ENCODE measurements at regions not wholly inside any gene's neighbourhood (a gene's known extent, or its start where the extent isn't known, plus 50 kb on each side); places are given as distances from the start of the nearest gene placed in this dataset.

DNA sequence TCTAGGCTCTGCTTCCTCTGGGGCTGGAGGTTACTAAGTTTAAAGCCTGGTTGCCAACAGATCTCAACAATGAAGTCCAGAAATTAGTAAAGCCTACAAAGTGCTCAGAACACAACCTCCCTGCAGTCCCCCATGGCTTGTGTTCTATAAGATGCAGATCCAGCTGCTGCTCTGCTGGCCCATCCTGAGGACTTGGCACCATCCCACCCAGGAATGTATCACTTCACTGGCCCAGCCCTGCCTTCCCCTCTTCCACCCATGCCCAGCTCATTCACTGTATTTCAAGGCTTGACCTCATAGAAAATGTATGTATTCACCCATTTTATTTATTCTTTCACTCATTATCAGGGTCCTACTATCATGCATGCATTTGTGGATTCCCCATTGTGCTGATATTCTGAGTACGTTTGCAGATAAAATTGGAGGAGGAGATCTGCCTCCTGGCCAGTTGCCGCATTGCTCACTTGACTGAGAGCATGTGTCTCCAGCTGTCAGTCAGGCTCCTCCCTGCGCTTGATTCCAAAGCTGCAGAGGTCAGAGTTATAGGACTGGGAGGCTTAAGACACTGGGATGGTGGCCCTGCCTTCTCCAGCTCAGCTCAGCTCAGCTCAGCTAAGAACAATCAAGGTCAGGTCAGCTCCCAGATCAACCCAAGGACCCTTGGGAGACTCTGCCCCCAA is 104.8 kb downstream of the MAFB start:
- Histone ChIP-seq H3F3A (ENCODE audit: insufficient read depth) (no peaks in the 10 kb centered on the region), H3K9ac (no peak overlapping the region), H3K4me1 (ENCODE audit: insufficient read depth) (no peaks in the 10 kb centered on the region), H3K36me3 (ENCODE audit: low read depth) (no peaks in the 10 kb centered on the region), H3K4me2 (ENCODE audit: unreplicated experiment) (no peak overlapping the region), H3K9me3 (ENCODE audit: low read depth) (no peaks in the 10 kb centered on the region), H4K20me1 (ENCODE audit: insufficient read depth) (no peaks in the 10 kb centered on the region), H2AFZ (no peak overlapping the region), H3K4me3 (no peak overlapping the region), H3K27ac (no peak overlapping the region), H3K27me3 (replicated peaks; ENCODE audit: insufficient read depth) (peaks cover 22% of the 10 kb centered on the region), H3K9me2 (ENCODE audit: insufficient read depth) (no peaks in the 10 kb centered on the region), H3K79me2 (ENCODE audit: insufficient read depth) (no peaks in the 10 kb centered on the region)
- WGBS, 2 experiments (ENCODE audit: low coverage in 1 of 2, low lambda C conversion rate in 2 of 2, missing lambda C conversion rate in 2 of 2) = 6 to 8% methylated on average over 3 of the region's 3 CpGs
- no peak for TF ChIP-seq EZH2phosphoT487 (IDR thresholded peaks at IDR 0.05; ENCODE audit: insufficient read depth, low read depth)
- no peak for TF ChIP-seq EZH2 (IDR thresholded peaks at IDR 0.05; ENCODE audit: insufficient read depth, poor library complexity, severe bottlenecking)
- no peak for DNase-seq
- in situ Hi-C loops (cut with MboI) = no loop called here

DNA sequence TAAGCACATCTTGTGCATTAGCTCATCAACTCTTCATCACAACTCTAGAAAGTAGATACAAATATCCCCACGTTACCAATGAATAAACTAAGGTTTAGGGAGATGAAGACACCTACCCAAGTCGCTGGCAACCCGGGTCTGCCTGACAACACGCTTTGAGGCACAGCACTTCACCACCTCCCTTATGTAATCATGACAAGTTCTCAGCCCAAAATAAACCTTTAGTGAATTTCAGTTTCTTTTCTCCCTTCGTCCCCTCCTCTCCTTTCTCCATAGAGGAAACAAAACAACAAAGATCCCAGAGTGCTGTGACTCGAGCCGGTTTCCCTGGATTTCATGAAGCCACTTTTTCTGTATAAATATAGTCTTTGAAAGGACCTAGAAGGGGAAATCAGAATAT is 105.4 kb downstream of the MAFB start:
- in situ Hi-C loops (cut with MboI) = no loop called here
- Histone ChIP-seq H3K4me2 (ENCODE audit: unreplicated experiment) (no peak overlapping the region), H3K27ac (no peak overlapping the region), H3K4me1 (ENCODE audit: insufficient read depth) (no peaks in the 10 kb centered on the region), H3K79me2 (ENCODE audit: insufficient read depth) (no peaks in the 10 kb centered on the region), H3K27me3 (replicated peaks; ENCODE audit: insufficient read depth) (peaks cover 16% of the 10 kb centered on the region), H4K20me1 (ENCODE audit: insufficient read depth) (no peaks in the 10 kb centered on the region), H3K9me2 (ENCODE audit: insufficient read depth) (no peaks in the 10 kb centered on the region), H3K36me3 (ENCODE audit: low read depth) (no peaks in the 10 kb centered on the region), H3K9ac (no peak overlapping the region), H2AFZ (no peak overlapping the region), H3K9me3 (ENCODE audit: low read depth) (no peaks in the 10 kb centered on the region), H3K4me3 (no peak overlapping the region), H3F3A (ENCODE audit: insufficient read depth) (no peaks in the 10 kb centered on the region)
- DNase-seq = no peak
- TF ChIP-seq EZH2 (IDR thresholded peaks at IDR 0.05; ENCODE audit: insufficient read depth, poor library complexity, severe bottlenecking) (no peak), EZH2phosphoT487 (IDR thresholded peaks at IDR 0.05; ENCODE audit: insufficient read depth, low read depth) (no peak)
- WGBS, 2 experiments (ENCODE audit: low coverage in 1 of 2, low lambda C conversion rate in 2 of 2, missing lambda C conversion rate in 2 of 2) = 51 to 52% methylated on average over 7 of the region's 7 CpGs

DNA sequence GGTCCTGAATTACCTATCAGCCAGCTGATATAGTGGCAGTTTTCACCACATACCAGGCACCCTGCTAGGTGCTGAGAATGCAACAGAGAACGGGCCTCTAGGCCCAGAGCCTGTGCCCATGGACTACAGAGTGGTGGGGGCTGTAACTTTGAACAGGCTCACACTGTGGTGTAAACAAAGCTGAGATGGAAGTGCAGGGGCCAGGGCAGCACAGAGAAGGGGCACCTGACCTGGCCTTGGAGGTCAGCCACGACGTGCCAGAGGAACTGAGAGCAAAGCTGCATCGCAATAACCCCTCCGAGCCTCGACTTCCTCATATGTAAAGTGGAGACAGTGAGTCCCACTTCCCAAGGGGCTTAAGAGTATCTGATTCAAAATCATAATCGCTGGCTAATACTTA is 105.8 kb downstream of the MAFB start:
- no peak overlapping the region for H3K9ac ChIP-seq
- no peak overlapping the region for H3K27ac ChIP-seq
- H3K4me3 ChIP-seq = no peak overlapping the region
- WGBS, 2 experiments (ENCODE audit: low coverage in 1 of 2, low lambda C conversion rate in 2 of 2, missing lambda C conversion rate in 2 of 2) = 65 to 73% methylated on average over 7 of the region's 7 CpGs
- H3K79me2 ChIP-seq (ENCODE audit: insufficient read depth) = no peaks in the 10 kb centered on the region
- no peak for DNase-seq
- no peaks in the 10 kb centered on the region for H3K4me1 ChIP-seq (ENCODE audit: insufficient read depth)
- in situ Hi-C loops (cut with MboI) = no loop called here
- no peaks in the 10 kb centered on the region for H3K9me2 ChIP-seq (ENCODE audit: insufficient read depth)
- no peaks in the 10 kb centered on the region for H3K36me3 ChIP-seq (ENCODE audit: low read depth)
- H4K20me1 ChIP-seq (ENCODE audit: insufficient read depth) = no peaks in the 10 kb centered on the region
- no peaks in the 10 kb centered on the region for H3F3A ChIP-seq (ENCODE audit: insufficient read depth)
- H3K27me3 ChIP-seq (replicated peaks; ENCODE audit: insufficient read depth) = peaks cover 15% of the 10 kb centered on the region
- no peak overlapping the region for H3K4me2 ChIP-seq (ENCODE audit: unreplicated experiment)
- no peak overlapping the region for H2AFZ ChIP-seq
- H3K9me3 ChIP-seq (ENCODE audit: low read depth) = no peaks in the 10 kb centered on the region
- TF ChIP-seq EZH2phosphoT487 (IDR thresholded peaks at IDR 0.05; ENCODE audit: insufficient read depth, low read depth) = no peak
- TF ChIP-seq EZH2 (IDR thresholded peaks at IDR 0.05; ENCODE audit: insufficient read depth, poor library complexity, severe bottlenecking) = no peak

GRCh38 chr20:40582531-40582930 is 106.5 kb downstream of the MAFB start:
- Histone ChIP-seq H3K4me3 (no peak overlapping the region), H3K27me3 (replicated peaks; ENCODE audit: insufficient read depth) (peaks cover 15% of the 10 kb centered on the region), H3K9me3 (ENCODE audit: low read depth) (no peaks in the 10 kb centered on the region), H3K27ac (no peak overlapping the region), H3K79me2 (ENCODE audit: insufficient read depth) (no peaks in the 10 kb centered on the region), H3K4me1 (ENCODE audit: insufficient read depth) (no peaks in the 10 kb centered on the region), H4K20me1 (ENCODE audit: insufficient read depth) (no peaks in the 10 kb centered on the region), H3K9me2 (ENCODE audit: insufficient read depth) (no peaks in the 10 kb centered on the region), H3K4me2 (ENCODE audit: unreplicated experiment) (no peak overlapping the region), H3F3A (ENCODE audit: insufficient read depth) (no peaks in the 10 kb centered on the region), H3K9ac (no peak overlapping the region), H3K36me3 (ENCODE audit: low read depth) (no peaks in the 10 kb centered on the region), H2AFZ (no peak overlapping the region)
- DNase-seq = no peak
- 27 to 28% methylated on average over 4 of the region's 4 CpGs for WGBS, 2 experiments (ENCODE audit: low coverage in 1 of 2, low lambda C conversion rate in 2 of 2, missing lambda C conversion rate in 2 of 2)
- TF ChIP-seq EZH2 (IDR thresholded peaks at IDR 0.05; ENCODE audit: insufficient read depth, poor library complexity, severe bottlenecking) (no peak), EZH2phosphoT487 (IDR thresholded peaks at IDR 0.05; ENCODE audit: insufficient read depth, low read depth) (no peak)
- in situ Hi-C loops (cut with MboI) = no loop called here
